Lower leg skin (tissue), 4 donors: ENCODE measurements at regions not wholly inside any gene's neighbourhood (a gene's known extent, or its start where the extent isn't known, plus 50 kb on each side); places are given as distances from the start of the nearest gene placed in this dataset.
"Not testable (repeated sequence)": the region's sequence is repeated elsewhere in the genome, so short reads cannot be mapped to it uniquely, and the experiment has no call there.

Experiments used
- DNase-seq, 2 donors: peaks; one replicate each; pipeline ENCODE4 v3.0.0-alpha.2; 2019; ENCODE audit warnings: low spot score in 2 of 2
- H3K4me3 ChIP-seq: fragments of 200-600 bp; sonication (generic); 2 replicates; pipeline ENCODE4 v1.5.1; 2017; ENCODE audit warnings: mild to moderate bottlenecking, low read depth; ENCODE audit not compliant: poor library complexity, severe bottlenecking
- POLR2A ChIP-seq, 2 donors: fragments of 450-650 bp; IDR thresholded peaks; one replicate each; pipeline ENCODE4 v1.6.1; 2016 to 2017; ENCODE audit warnings: antibody characterized with exemption in 2 of 2, mild to moderate bottlenecking in 1 of 2, moderate library complexity in 1 of 2
- WGBS, 2 donors: methylation state at CpG; one replicate each; pipeline ENCODE4 v1.1.5; 2018; 5-methylcytosine and 5-hydroxymethylcytosine counted together
- intact Hi-C: fragments of 100-400 bp; cut with DNase I; formaldehyde crosslinking; loops from one replicate; pipeline ENCODE4 v1.15.0; 2023; ENCODE audit warnings: low total_unique reads
- TF ChIP-seq, protein P1 (sequence below), 3 donors: fragments of 450-650 bp; IDR thresholded peaks; one replicate each; pipeline ENCODE4 v1.5.1; 2016; ENCODE audit warnings: antibody characterized with exemption in 3 of 3, mild to moderate bottlenecking in 3 of 3, moderate library complexity in 2 of 3

DNA sequence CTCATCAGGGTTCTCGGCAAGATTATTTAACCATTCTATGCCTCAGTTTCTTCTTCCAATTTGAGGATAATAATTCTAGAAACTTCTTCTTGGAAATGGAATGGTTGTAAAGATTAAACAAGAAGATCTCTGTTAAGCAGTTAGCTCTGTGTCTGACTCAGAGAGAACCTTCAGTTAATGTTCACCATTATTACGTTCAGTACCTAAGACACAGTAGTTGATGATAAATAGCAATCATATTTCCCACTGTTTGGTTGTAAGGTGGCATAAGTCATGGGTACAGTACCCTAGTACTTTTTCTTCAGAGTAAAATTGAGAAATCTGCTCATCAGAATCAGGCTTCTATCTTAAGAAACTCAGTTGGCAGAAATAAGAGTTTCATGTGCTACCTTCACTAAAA, 366.5 kb upstream of the BOD1L1 start:
- TF ChIP-seq POLR2A (IDR thresholded peaks at IDR 0.05), result no peak
- TF ChIP-seq, protein P1, sequence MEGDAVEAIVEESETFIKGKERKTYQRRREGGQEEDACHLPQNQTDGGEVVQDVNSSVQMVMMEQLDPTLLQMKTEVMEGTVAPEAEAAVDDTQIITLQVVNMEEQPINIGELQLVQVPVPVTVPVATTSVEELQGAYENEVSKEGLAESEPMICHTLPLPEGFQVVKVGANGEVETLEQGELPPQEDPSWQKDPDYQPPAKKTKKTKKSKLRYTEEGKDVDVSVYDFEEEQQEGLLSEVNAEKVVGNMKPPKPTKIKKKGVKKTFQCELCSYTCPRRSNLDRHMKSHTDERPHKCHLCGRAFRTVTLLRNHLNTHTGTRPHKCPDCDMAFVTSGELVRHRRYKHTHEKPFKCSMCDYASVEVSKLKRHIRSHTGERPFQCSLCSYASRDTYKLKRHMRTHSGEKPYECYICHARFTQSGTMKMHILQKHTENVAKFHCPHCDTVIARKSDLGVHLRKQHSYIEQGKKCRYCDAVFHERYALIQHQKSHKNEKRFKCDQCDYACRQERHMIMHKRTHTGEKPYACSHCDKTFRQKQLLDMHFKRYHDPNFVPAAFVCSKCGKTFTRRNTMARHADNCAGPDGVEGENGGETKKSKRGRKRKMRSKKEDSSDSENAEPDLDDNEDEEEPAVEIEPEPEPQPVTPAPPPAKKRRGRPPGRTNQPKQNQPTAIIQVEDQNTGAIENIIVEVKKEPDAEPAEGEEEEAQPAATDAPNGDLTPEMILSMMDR (IDR thresholded peaks at IDR 0.05), result no peak
- intact Hi-C loops, result no loop called here
- no peak for DNase-seq
- no peak overlapping the region for H3K4me3 ChIP-seq
- WGBS, 2 donors, result 90 to 92% methylated on average over 2 of the region's 2 CpGs

- H3K4me3 ChIP-seq, result no peak overlapping the region
- no peak for TF ChIP-seq POLR2A (IDR thresholded peaks at IDR 0.05)
- intact Hi-C loops, result no loop called here
- 61 to 71% methylated on average over 3 of the region's 3 CpGs for WGBS, 2 donors
- DNase-seq, result no peak
These were observed 371.4 kb upstream of the BOD1L1 start for GRCh38 chr4:13998850-13999445.

GRCh38 chr4:14000091-14000814, 372.7 kb upstream of the BOD1L1 start:
- H3K4me3 ChIP-seq, result no peak overlapping the region
- WGBS, 2 donors, result 42 to 44% methylated on average over 2 of the region's 2 CpGs
- intact Hi-C loops, result no loop called here
- TF ChIP-seq POLR2A (IDR thresholded peaks at IDR 0.05), result no peak
- TF ChIP-seq, protein P1 (IDR thresholded peaks at IDR 0.05), result no peak
- no peak for DNase-seq

GRCh38 chr4:14002331-14002730, 374.8 kb upstream of the BOD1L1 start:
- WGBS, 2 donors, result 64 to 83% methylated on average over 3 of the region's 3 CpGs

GRCh38 chr4:14008494-14008893, 381.0 kb upstream of the BOD1L1 start:
- no peak overlapping the region for H3K4me3 ChIP-seq
- intact Hi-C loops, result no loop called here
- TF ChIP-seq POLR2A (IDR thresholded peaks at IDR 0.05), result no peak
- TF ChIP-seq, protein P1 (IDR thresholded peaks at IDR 0.05), result no peak
- DNase-seq, result no peak
- WGBS, 2 donors, result 68 to 73% methylated on average over 3 of the region's 3 CpGs

More at GRCh38 chr4:14002331-14002730, 374.8 kb upstream of the BOD1L1 start:
- H3K4me3 ChIP-seq, DNase-seq, intact Hi-C loops: not testable (repeated sequence)

GRCh38 chr4:14018191-14018853, 390.8 kb upstream of the BOD1L1 start:
- no peak overlapping the region for H3K4me3 ChIP-seq
- WGBS, 2 donors, result 75 to 79% methylated on average over 5 of the region's 5 CpGs
- DNase-seq, result no peak
- intact Hi-C loops, result no loop called here
- TF ChIP-seq, protein P1 (IDR thresholded peaks at IDR 0.05), result no peak
- no peak for TF ChIP-seq POLR2A (IDR thresholded peaks at IDR 0.05)
